Endothelial cell of hepatic sinusoid (primary cell): ENCODE measurements at regions not wholly inside any gene's neighbourhood (a gene's known extent, or its start where the extent isn't known, plus 50 kb on each side); places are given as distances from the start of the nearest gene placed in this dataset.

Experiments used
- in situ Hi-C: cut with HindIII; loops from 2 replicates; pipeline ENCODE4 v1.10.0; 2017; ENCODE audit warnings: low sequenced_read_pairs

DNA sequence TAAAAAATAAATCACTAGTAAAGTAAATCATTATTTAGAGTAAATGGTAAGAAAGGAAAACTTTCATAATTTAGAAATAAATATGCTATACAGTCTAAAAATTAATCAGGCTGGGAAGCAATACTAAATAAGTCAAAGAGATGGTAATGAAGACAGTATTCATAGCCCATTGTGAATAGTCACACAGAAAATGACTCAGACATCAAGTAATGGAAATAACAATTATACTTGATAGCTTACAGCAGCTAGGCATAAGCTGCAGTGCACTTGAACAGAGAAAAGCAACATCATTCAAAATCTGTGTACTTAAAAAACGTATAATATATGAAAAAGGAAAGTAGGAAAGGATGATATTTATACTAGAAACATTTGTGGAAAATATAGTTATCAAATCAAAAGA is 642.5 kb upstream of the GNPDA2 start:
- in situ Hi-C loops, result no loop called here

- in situ Hi-C loops, result no loop called here
Observed at GRCh38 chr4:45363931-45364330, 637.6 kb upstream of the GNPDA2 start.

DNA sequence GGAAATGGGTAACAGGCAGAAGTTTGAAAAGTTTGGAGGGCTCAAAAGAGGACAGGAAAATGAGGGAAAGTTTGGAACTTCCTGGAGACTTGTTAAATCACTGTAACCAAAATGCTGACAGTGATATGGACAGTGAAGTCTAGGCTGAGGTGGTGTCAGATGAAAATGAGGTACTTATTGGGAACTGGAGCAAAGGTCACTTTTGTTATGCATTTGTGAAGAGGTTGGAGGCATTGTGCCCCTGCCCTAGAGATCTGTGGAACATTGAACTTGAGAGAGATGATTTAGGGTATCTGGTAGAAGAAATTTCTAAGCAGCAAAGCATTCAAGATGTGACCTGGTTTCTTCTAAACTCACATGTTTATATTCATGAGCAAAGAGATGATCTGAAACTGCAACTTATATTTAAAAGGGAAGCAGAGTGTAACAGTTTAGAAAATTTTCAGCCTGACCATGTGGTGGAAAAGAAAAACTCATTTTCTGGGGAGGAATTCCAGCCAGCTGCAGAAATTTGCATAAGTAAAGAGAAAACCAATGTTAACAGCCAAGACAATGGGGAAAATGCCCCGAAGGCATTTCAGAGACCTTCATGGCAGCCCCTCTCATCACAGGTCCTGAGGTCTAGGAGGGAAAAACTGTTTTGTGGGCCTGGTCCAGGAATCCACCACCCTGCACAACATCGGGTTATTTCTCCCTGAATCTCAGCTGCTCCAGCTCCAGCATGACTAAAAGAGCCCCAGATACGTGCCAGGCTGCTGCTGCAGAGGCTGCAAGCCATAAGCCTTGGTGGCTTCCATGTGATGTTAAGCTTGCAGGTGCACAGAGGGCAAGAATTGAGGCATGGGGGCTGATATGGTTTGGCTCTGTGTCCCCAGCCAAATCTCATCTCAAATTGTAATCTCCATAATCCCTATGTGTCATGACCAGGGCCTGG is 632.5 kb upstream of the GNPDA2 start:
- in situ Hi-C loops, result no loop called here

- in situ Hi-C loops, result no loop called here
Observed at GRCh38 chr4:45353161-45353560, 626.8 kb upstream of the GNPDA2 start.

GRCh38 chr4:45350438-45350837 is 624.1 kb upstream of the GNPDA2 start:
- in situ Hi-C loops, result no loop called here

DNA sequence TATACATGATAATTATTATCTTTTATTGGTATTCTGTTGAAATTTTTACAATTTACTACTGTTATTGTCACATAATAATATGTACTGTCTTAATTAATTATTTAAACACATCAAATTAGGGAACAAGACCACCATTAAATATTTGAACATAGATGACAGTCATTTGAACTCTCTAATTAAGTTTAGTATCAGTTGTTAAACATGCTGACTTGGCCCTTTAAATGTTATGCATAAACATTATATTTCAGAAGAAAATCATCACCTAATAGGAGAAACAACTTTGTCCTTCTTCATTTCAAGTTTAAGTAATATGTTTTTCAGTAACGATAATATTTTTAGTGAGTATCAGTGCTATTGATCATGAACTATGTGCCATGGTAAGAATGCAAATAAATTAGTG is 623.5 kb upstream of the GNPDA2 start:
- in situ Hi-C loops, result no loop called here

GRCh38 chr4:45346816-45347435 is 620.6 kb upstream of the GNPDA2 start:
- in situ Hi-C loops, result no loop called here

DNA sequence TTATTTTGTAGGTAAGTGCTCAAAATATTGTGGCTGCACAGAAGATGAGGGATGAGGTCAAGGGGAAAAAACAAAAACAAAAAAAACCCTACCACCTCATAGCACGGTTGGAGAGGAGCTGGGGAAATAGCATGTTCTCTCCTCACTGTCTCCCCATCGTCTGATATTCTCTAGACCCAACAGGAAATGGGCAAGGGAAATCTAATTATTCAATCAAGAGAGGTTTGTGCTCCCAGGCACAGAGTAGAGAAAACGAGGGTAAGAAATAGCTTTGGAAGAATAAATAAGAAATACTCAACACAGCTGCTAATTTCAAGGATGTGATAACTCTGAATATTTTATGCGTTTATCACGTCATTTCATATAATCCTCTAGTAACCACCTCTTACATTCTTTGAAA is 619.2 kb upstream of the GNPDA2 start:
- in situ Hi-C loops, result no loop called here

- in situ Hi-C loops, result no loop called here
Observed at GRCh38 chr4:45331802-45332201, 605.4 kb upstream of the GNPDA2 start.

- in situ Hi-C loops, result no loop called here
Observed at GRCh38 chr4:45327544-45327943, 601.2 kb upstream of the GNPDA2 start.

DNA sequence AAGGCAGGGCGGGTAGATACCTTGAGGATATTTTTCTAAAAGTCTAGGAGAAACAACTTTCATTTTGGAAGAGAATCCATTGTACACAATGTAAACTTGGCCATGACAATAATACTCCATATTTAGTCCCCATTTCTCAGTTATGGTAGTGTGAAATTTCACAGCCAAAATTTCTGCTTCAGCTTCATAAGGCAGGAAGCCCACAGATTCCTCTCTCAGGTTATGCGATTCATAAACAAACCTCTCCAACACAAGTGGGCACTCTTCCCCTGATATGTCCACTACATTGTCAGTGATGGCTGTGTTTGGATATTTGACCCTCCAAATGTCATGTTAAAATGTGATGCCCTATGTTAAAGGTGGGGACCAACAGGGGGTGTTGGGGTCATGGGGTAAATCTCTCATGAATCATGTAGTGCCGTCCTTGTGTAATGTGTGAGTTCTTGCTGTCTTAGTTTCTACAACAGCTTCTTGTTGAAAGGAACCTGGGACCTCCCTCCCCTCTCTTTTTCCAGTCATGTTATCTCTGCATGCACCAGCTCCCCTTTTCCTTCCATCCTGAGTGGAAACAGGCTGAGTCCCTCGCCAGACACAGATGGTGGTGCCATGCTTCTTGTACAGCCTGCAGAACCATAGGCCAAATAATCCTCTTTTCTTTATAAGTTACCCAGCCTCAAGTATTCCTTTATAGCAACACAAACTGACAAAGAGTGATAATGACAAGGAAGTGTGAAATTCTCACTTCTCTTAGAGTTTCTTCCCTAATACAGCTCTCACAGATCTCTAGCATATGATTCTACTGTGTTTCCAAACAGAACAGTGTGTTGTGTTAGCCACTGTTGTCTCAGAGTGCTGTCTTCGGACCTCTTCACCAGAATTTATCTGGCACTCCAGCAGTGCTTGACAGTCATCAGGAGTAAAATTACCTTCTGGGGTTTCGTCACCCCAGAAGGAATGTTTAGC is 598.4 kb upstream of the GNPDA2 start:
- in situ Hi-C loops, result no loop called here

GRCh38 chr4:45323453-45324058 is 597.2 kb upstream of the GNPDA2 start:
- in situ Hi-C loops, result no loop called here

DNA sequence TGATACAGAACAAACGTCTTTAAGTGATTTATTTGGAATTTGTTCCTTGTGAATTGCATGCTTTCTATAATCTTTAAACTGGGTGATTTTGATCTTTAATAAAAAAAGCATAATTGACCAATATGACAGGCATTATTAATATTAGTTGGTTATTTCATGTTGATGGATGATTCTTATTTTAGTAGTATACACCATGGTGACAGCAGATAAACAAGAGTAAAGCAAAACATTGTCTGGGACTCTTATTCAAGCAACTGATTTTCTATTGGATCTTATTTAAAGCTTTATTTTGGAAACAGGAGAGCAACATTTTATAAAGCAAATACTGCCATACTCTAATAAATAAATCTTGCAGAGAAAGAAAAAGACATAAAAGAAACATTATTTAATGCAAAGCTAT is 591.4 kb upstream of the GNPDA2 start:
- in situ Hi-C loops, result no loop called here

DNA sequence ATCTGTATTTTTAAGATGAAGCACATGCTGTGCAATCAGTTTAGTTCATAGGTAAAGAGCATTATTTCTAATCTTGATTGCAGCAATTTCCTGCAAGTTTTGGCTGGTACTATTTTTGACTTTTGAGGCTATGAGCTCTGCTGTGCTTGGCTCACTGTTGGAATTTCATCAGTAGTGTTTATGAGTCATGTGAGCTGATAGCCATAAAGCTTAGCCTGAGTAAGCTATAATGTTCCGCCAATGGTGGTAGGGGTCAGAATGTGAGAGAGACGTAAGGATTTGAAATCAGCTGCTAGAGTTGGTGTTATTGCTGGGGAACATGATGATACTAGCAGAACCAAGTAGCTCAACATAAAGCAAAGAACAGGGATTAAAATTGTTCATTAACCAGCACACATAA is 590.9 kb upstream of the GNPDA2 start:
- in situ Hi-C loops, result no loop called here

GRCh38 chr4:45316257-45316656 is 589.9 kb upstream of the GNPDA2 start:
- in situ Hi-C loops, result no loop called here

GRCh38 chr4:45302828-45303227 is 576.5 kb upstream of the GNPDA2 start:
- in situ Hi-C loops, result no loop called here

GRCh38 chr4:45294464-45294863 is 568.1 kb upstream of the GNPDA2 start:
- in situ Hi-C loops, result no loop called here

GRCh38 chr4:45293335-45293734 is 567.0 kb upstream of the GNPDA2 start:
- in situ Hi-C loops, result no loop called here

- in situ Hi-C loops, result no loop called here
Observed at GRCh38 chr4:45292844-45293243, 566.5 kb upstream of the GNPDA2 start.

GRCh38 chr4:45284400-45285085 is 558.2 kb upstream of the GNPDA2 start:
- in situ Hi-C loops, result no loop called here
